ENCODE measurements at regions not wholly inside any gene's neighbourhood (a gene's known extent, or its start where the extent isn't known, plus 50 kb on each side); places are given as distances from the start of the nearest gene placed in this dataset.

GRCh38 chr18:38046651-38047050 is 481.1 kb upstream of the CELF4 start:
- POLR2A ChIA-PET, result no interaction called here
- no peak overlapping the region for H3K27ac ChIP-seq (ENCODE audit: insufficient read depth, low read depth, low read length)
- CTCF ChIA-PET, result no interaction called here
- DNase-seq (ENCODE audit: low read depth, low spot score) (no peak), FAIRE-seq (no peak)
- H3K9me1 ChIP-seq (replicated peaks; ENCODE audit: control insufficient read depth, extremely low read depth, insufficient read depth, low read length), result no peaks in the 10 kb centered on the region
- H3K9me3 ChIP-seq (replicated peaks; ENCODE audit: control insufficient read depth, insufficient read depth, low read length), result peaks cover 5% of the 10 kb centered on the region
- no peaks in the 10 kb centered on the region for H4K20me1 ChIP-seq (replicated peaks; ENCODE audit: control insufficient read depth, extremely low read depth, insufficient read depth, low read length)
- H3K4me3 ChIP-seq (replicated peaks in 1 of 3; ENCODE audit: insufficient read depth in 1 of 3, low read depth in 1 of 3, low read length in 3 of 3), result no peak overlapping the region
- no peaks in the 10 kb centered on the region for H3K27me3 ChIP-seq (ENCODE audit: control insufficient read depth in 2 of 2, insufficient read depth in 2 of 2, low read length in 2 of 2)
- TF ChIP-seq JUN (IDR thresholded peaks at IDR 0.05; ENCODE audit: borderline replicate concordance, insufficient read depth, insufficient read length, low read depth) (no peak), CTCF (IDR thresholded peaks at IDR 0.05; ENCODE audit: extremely low read depth in 1 of 2, insufficient read depth in 1 of 2, low read depth in 1 of 2, low read length in 2 of 2) (no peak), POLR2A (IDR thresholded peaks at IDR 0.05; ENCODE audit: low read depth, low read length) (no peak), POLR2AphosphoS5 (IDR thresholded peaks at IDR 0.05; ENCODE audit: insufficient read depth, low read depth, low read length) (no peak), GATA2 (IDR thresholded peaks at IDR 0.05; ENCODE audit: insufficient read depth, insufficient read length, low read depth, low read length) (no peak), FOS (IDR thresholded peaks at IDR 0.05; ENCODE audit: borderline replicate concordance, insufficient read depth, low read length) (no peak), MYC (IDR thresholded peaks at IDR 0.05; ENCODE audit: low read depth, low read length) (no peak), EZH2 (IDR thresholded peaks at IDR 0.05; ENCODE audit: borderline replicate concordance, low read depth, low read length, severe bottlenecking) (no peak)
- TF ChIP-seq, protein P1, sequence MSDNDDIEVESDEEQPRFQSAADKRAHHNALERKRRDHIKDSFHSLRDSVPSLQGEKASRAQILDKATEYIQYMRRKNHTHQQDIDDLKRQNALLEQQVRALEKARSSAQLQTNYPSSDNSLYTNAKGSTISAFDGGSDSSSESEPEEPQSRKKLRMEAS (IDR thresholded peaks at IDR 0.05; ENCODE audit: insufficient read depth, insufficient read length), result no peak
- H3K9ac ChIP-seq (replicated peaks; ENCODE audit: extremely low read depth, insufficient read depth, low read length), result no peak overlapping the region
- no peaks in the 10 kb centered on the region for H3K36me3 ChIP-seq (ENCODE audit: control insufficient read depth in 2 of 2, extremely low read depth in 1 of 2, insufficient read depth in 2 of 2, low read length in 2 of 2)
- H2AFZ ChIP-seq (ENCODE audit: low read depth, low read length), result no peak overlapping the region
- no peaks in the 10 kb centered on the region for H3K4me1 ChIP-seq (ENCODE audit: control insufficient read depth, extremely low read depth, insufficient read depth, low read length)
- dilution Hi-C loops (cut with MboI; ENCODE audit: extremely low pct_ligation_motif_present, low sequenced_read_pairs) (no loop called here), intact Hi-C loops (cut with micrococcal nuclease) (no loop called here)
- no TSS peak for BruUV-seq (replicated peaks)
- no peaks in the 10 kb centered on the region for H3K79me2 ChIP-seq (ENCODE audit: control insufficient read depth, insufficient read depth, low read length)
- H3K4me2 ChIP-seq (ENCODE audit: insufficient read depth, low read length), result no peak overlapping the region

Data from endothelial cell of umbilical vein (primary cell).